Right hindlimb (tissue), 1 donor: ENCODE measurements at regions not wholly inside any gene's neighbourhood (a gene's known extent, or its start where the extent isn't known, plus 50 kb on each side); places are given as distances from the start of the nearest gene placed in this dataset.
A peak's percentile ranks its signal among the peaks of the same experiment; 100 is the strongest.

Source experiments
- DNase-seq: peaks from one replicate; pipeline ENCODE4 v3.0.0-alpha.2; 2018

- no peak for DNase-seq
Observed at GRCh38 chr7:84674236-84674913, 479.8 kb upstream of the SEMA3A start.

GRCh38 chr7:84669177-84669732 is 474.7 kb upstream of the SEMA3A start:
- no peak for DNase-seq

- DNase-seq, result no peak
Observed at GRCh38 chr7:84668116-84668515, 473.5 kb upstream of the SEMA3A start.

GRCh38 chr7:84666651-84667050 is 472.1 kb upstream of the SEMA3A start:
- no peak for DNase-seq

- DNase-seq, result no peak
Observed at GRCh38 chr7:84665339-84665738, 470.8 kb upstream of the SEMA3A start.

- DNase-seq, result no peak
Observed at GRCh38 chr7:84664626-84665025, 470.0 kb upstream of the SEMA3A start.

GRCh38 chr7:84663224-84663623 is 468.6 kb upstream of the SEMA3A start:
- DNase-seq, result no peak

- DNase-seq, result no peak
Observed at GRCh38 chr7:84658286-84658685, 463.7 kb upstream of the SEMA3A start.

- no peak for DNase-seq
Observed at GRCh38 chr7:84654273-84654672, 459.7 kb upstream of the SEMA3A start.

GRCh38 chr7:84651876-84652275 is 457.3 kb upstream of the SEMA3A start:
- DNase-seq, result no peak

GRCh38 chr7:84647797-84648757 is 453.5 kb upstream of the SEMA3A start:
- DNase-seq, result peak; percentile 24

- DNase-seq, result no peak
Observed at GRCh38 chr7:84642611-84643010, 448.0 kb upstream of the SEMA3A start.

- DNase-seq, result no peak
Observed at GRCh38 chr7:84640637-84641036, 446.0 kb upstream of the SEMA3A start.

- no peak for DNase-seq
Observed at GRCh38 chr7:84638339-84638697, 443.7 kb upstream of the SEMA3A start.

- no peak for DNase-seq
Observed at GRCh38 chr7:84637568-84638338, 443.2 kb upstream of the SEMA3A start.

GRCh38 chr7:84631913-84632312 is 437.3 kb upstream of the SEMA3A start:
- DNase-seq, result no peak

GRCh38 chr7:84629640-84630318 is 435.2 kb upstream of the SEMA3A start:
- DNase-seq, result no peak

- DNase-seq, result no peak
Observed at GRCh38 chr7:84629216-84629615, 434.6 kb upstream of the SEMA3A start.

- DNase-seq, result no peak
Observed at GRCh38 chr7:84627250-84627649, 432.7 kb upstream of the SEMA3A start.

GRCh38 chr7:84624927-84625326 is 430.3 kb upstream of the SEMA3A start:
- no peak for DNase-seq

GRCh38 chr7:84624527-84624926 is 429.9 kb upstream of the SEMA3A start:
- DNase-seq, result no peak

- DNase-seq, result no peak
Observed at GRCh38 chr7:84617265-84618030, 422.9 kb upstream of the SEMA3A start.
